IPS DF 6.9 (cell line): ENCODE measurements at regions not wholly inside any gene's neighbourhood (a gene's known extent, or its start where the extent isn't known, plus 50 kb on each side); places are given as distances from the start of the nearest gene placed in this dataset.

Experiments used
- DNase-seq: peaks from one replicate; pipeline ENCODE4 v3.0.0-alpha.2; 2013; ENCODE audit warnings: low read depth, low spot score
- H3K27ac ChIP-seq: one replicate; pipeline ENCODE4 v1.5.1; 2013; ENCODE audit warnings: low read length, control low read depth
- H3K27me3 ChIP-seq: 2 replicates; pipeline ENCODE4 v1.6.1; 2013; ENCODE audit warnings: mild to moderate bottlenecking, low read length; ENCODE audit not compliant: control insufficient read depth, insufficient read depth
- H3K36me3 ChIP-seq: 2 replicates; pipeline ENCODE4 v1.6.1; 2013; ENCODE audit warnings: low read length; ENCODE audit not compliant: control insufficient read depth, insufficient read depth
- H3K4me1 ChIP-seq: 2 replicates; pipeline ENCODE4 v1.6.1; 2013; ENCODE audit warnings: low read length; ENCODE audit not compliant: control insufficient read depth, insufficient read depth
- H3K4me3 ChIP-seq: 2 replicates; pipeline ENCODE4 v1.5.1; 2013; ENCODE audit warnings: mild to moderate bottlenecking, low read length
- H3K9me3 ChIP-seq: 2 replicates; pipeline ENCODE4 v1.6.1; 2013; ENCODE audit warnings: low read length, inconsistent platforms; ENCODE audit not compliant: control insufficient read depth, insufficient read depth
- WGBS: extraction: QIAGEN DNeasy Blood & Tissue Kit; methylation state at CpG from one replicate; pipeline ENCODE4 v1.1.7; 2013; ENCODE audit warnings: mixed read lengths, missing lambda C conversion rate; ENCODE audit not compliant: insufficient read length, insufficient coverage; 5-methylcytosine and 5-hydroxymethylcytosine counted together

GRCh38 chr2:18427762-18428161 lies 132.7 kb downstream of the RDH14 start:
- Histone ChIP-seq H3K9me3 (no peaks in the 10 kb centered on the region), H3K27me3 (no peaks in the 10 kb centered on the region), H3K36me3 (no peaks in the 10 kb centered on the region), H3K4me1 (no peaks in the 10 kb centered on the region; the same call in 1 of the 2 replicates), H3K27ac (no peak overlapping the region), H3K4me3 (no peak overlapping the region)
- DNase-seq: no peak

- no CpG with 5 or more reads among the region's 1 CpG for WGBS
- no peak overlapping the region for H3K27ac ChIP-seq
- no peaks in the 10 kb centered on the region; the same call in 1 of the 2 replicates for H3K4me1 ChIP-seq
- no peak overlapping the region for H3K4me3 ChIP-seq
- H3K36me3 ChIP-seq: no peaks in the 10 kb centered on the region
- no peaks in the 10 kb centered on the region for H3K27me3 ChIP-seq
- no peak for DNase-seq
- no peaks in the 10 kb centered on the region for H3K9me3 ChIP-seq
Observed at GRCh38 chr2:18426174-18426573, 134.3 kb downstream of the RDH14 start.

GRCh38 chr2:18425210-18425703 lies 135.2 kb downstream of the RDH14 start:
- Histone ChIP-seq H3K9me3 (no peaks in the 10 kb centered on the region), H3K27me3 (no peaks in the 10 kb centered on the region), H3K4me1 (no peaks in the 10 kb centered on the region; the same call in 1 of the 2 replicates), H3K4me3 (no peak overlapping the region), H3K27ac (no peak overlapping the region), H3K36me3 (no peaks in the 10 kb centered on the region)
- WGBS: no CpG with 5 or more reads among the region's 3 CpGs
- DNase-seq: no peak

- H3K27ac ChIP-seq: no peak overlapping the region
- H3K27me3 ChIP-seq: no peaks in the 10 kb centered on the region
- H3K36me3 ChIP-seq: no peaks in the 10 kb centered on the region
- no peaks in the 10 kb centered on the region for H3K9me3 ChIP-seq
- no peak overlapping the region for H3K4me3 ChIP-seq
- no peak for DNase-seq
- no peaks in the 10 kb centered on the region; the same call in 1 of the 2 replicates for H3K4me1 ChIP-seq
Observed at GRCh38 chr2:18423636-18424035, 136.8 kb downstream of the RDH14 start.

- H3K4me1 ChIP-seq: no peaks in the 10 kb centered on the region; the same call in 1 of the 2 replicates
- H3K27ac ChIP-seq: no peak overlapping the region
- WGBS: no CpG with 5 or more reads among the region's 2 CpGs
- no peak for DNase-seq
- H3K9me3 ChIP-seq: no peaks in the 10 kb centered on the region
- no peaks in the 10 kb centered on the region for H3K36me3 ChIP-seq
- no peak overlapping the region for H3K4me3 ChIP-seq
- H3K27me3 ChIP-seq: no peaks in the 10 kb centered on the region
Observed at GRCh38 chr2:18422432-18423165, 137.9 kb downstream of the RDH14 start.

- H3K27me3 ChIP-seq: no peaks in the 10 kb centered on the region
- no peaks in the 10 kb centered on the region for H3K36me3 ChIP-seq
- no peak overlapping the region for H3K4me3 ChIP-seq
- no peaks in the 10 kb centered on the region for H3K9me3 ChIP-seq
- DNase-seq: no peak
- no peaks in the 10 kb centered on the region for H3K4me1 ChIP-seq
- no peak overlapping the region for H3K27ac ChIP-seq
- WGBS: no CpG with 5 or more reads among the region's 2 CpGs
Observed at GRCh38 chr2:18413676-18414396, 146.6 kb downstream of the RDH14 start.

GRCh38 chr2:18412980-18413675 lies 147.3 kb downstream of the RDH14 start:
- Histone ChIP-seq H3K36me3 (no peaks in the 10 kb centered on the region), H3K4me1 (no peaks in the 10 kb centered on the region), H3K27me3 (no peaks in the 10 kb centered on the region), H3K4me3 (no peak overlapping the region), H3K9me3 (no peaks in the 10 kb centered on the region), H3K27ac (no peak overlapping the region)
- WGBS: no CpG with 5 or more reads among the region's 3 CpGs
- DNase-seq: no peak

- H3K4me3 ChIP-seq: no peak overlapping the region
- WGBS: no CpG with 5 or more reads among the region's 1 CpG
- no peaks in the 10 kb centered on the region for H3K36me3 ChIP-seq
- no peaks in the 10 kb centered on the region for H3K4me1 ChIP-seq
- no peaks in the 10 kb centered on the region for H3K27me3 ChIP-seq
- H3K27ac ChIP-seq: no peak overlapping the region
- DNase-seq: no peak
- no peaks in the 10 kb centered on the region for H3K9me3 ChIP-seq
Observed at GRCh38 chr2:18411626-18412025, 148.8 kb downstream of the RDH14 start.

GRCh38 chr2:18410543-18410942 lies 149.9 kb downstream of the RDH14 start:
- H3K4me1 ChIP-seq: no peaks in the 10 kb centered on the region
- H3K4me3 ChIP-seq: no peak overlapping the region
- no peak overlapping the region for H3K27ac ChIP-seq
- DNase-seq: no peak
- no CpG with 5 or more reads among the region's 1 CpG for WGBS
- no peaks in the 10 kb centered on the region for H3K36me3 ChIP-seq
- no peaks in the 10 kb centered on the region for H3K27me3 ChIP-seq
- no peaks in the 10 kb centered on the region for H3K9me3 ChIP-seq

- Histone ChIP-seq H3K36me3 (no peaks in the 10 kb centered on the region), H3K4me1 (no peaks in the 10 kb centered on the region), H3K9me3 (no peaks in the 10 kb centered on the region), H3K27me3 (no peaks in the 10 kb centered on the region), H3K4me3 (no peak overlapping the region), H3K27ac (no peak overlapping the region)
- WGBS: no CpG with 5 or more reads among the region's 2 CpGs
- no peak for DNase-seq
Observed at GRCh38 chr2:18408638-18409037, 151.8 kb downstream of the RDH14 start.
